ENCODE measurements at regions not wholly inside any gene's neighbourhood (a gene's known extent, or its start where the extent isn't known, plus 50 kb on each side); places are given as distances from the start of the nearest gene placed in this dataset.

DNA sequence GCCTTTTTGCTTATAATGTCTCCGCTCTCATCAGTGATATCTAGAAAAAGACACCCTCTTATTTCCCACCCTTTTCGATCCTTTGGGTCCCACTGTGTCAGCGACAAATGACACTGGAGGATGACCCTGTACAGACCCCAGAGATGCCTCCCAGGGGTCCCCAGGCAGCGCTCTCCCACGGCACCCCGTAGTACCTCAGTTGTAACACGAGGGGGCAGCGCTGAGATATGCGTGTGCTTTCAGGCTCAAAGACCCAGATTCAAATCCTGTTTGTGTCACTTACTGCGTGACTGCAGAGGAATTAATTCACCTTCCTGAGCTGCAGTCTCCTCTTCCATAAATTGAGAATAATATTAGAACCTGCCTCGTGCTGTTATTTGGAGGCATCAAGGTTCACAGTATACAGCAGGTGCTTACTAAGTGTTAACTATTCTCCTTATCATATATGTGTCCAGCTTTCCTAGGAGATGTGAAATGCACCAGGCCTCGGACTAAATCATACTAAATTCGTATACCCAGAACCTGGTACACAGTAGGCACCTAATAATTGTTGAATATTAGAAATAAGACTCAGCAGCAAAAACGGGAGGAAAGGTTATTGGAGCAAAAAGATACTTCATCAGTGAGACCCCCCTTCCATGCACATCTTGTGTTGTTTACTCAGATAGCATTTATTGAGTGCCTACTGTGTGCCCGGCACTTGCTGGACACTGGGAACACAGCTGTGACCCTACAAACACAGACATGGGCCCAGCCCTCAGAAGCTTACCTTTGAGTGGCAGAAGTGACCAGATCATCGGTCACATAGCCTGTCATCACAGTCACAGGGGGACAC is 99.9 kb downstream of the PHETA1 start:
- BruUV-seq (replicated peaks), result no TSS peak
- intact Hi-C loops (cut with micrococcal nuclease; ENCODE audit: unreplicated experiment), result no loop called here
- ATAC-seq (no peak), FAIRE-seq (no peak), DNase-seq (ENCODE audit: low read depth, low spot score) (no peak)
- Histone ChIP-seq H3K79me2 (ENCODE audit: control insufficient read depth, insufficient read depth, low read length) (no peaks in the 10 kb centered on the region), H3K36me3 (ENCODE audit: control insufficient read depth in 2 of 2, insufficient read depth in 2 of 2, low read length in 1 of 2) (no peaks in the 10 kb centered on the region), H3K9me3 (replicated peaks; ENCODE audit: control insufficient read depth, insufficient read depth, low read length) (no peaks in the 10 kb centered on the region), H3K27ac (ENCODE audit: control insufficient read depth, insufficient read depth) (no peak overlapping the region), H3K4me3 (no peak overlapping the region), H3K4me2 (ENCODE audit: control insufficient read depth, insufficient read depth) (no peak overlapping the region), H3K9ac (ENCODE audit: control insufficient read depth, insufficient read depth, low read length) (no peak overlapping the region), H2AFZ (ENCODE audit: control insufficient read depth, low read depth, low read length) (no peak overlapping the region), H3K27me3 (replicated peaks in 1 of 2; ENCODE audit: control insufficient read depth in 2 of 2, insufficient read depth in 2 of 2, low read length in 1 of 2) (no peaks in the 10 kb centered on the region; a peak in 1 of 4 replicates), H3K4me1 (ENCODE audit: control insufficient read depth, insufficient read depth, low read length) (no peaks in the 10 kb centered on the region), H4K20me1 (ENCODE audit: control insufficient read depth, insufficient read depth) (no peaks in the 10 kb centered on the region)
- 0 out of 2 replicates have a peak, but pooled peaks have one; percentile 22 for TF ChIP-seq RAD21 (IDR thresholded peaks at IDR 0.05; ENCODE audit: insufficient read depth, low read depth, low read length)
- peak; percentile 9; the same call in 1 of the 2 replicates for TF ChIP-seq SMC3 (IDR thresholded peaks at IDR 0.05; ENCODE audit: borderline replicate concordance, low read length)
- TF ChIP-seq, protein P1, sequence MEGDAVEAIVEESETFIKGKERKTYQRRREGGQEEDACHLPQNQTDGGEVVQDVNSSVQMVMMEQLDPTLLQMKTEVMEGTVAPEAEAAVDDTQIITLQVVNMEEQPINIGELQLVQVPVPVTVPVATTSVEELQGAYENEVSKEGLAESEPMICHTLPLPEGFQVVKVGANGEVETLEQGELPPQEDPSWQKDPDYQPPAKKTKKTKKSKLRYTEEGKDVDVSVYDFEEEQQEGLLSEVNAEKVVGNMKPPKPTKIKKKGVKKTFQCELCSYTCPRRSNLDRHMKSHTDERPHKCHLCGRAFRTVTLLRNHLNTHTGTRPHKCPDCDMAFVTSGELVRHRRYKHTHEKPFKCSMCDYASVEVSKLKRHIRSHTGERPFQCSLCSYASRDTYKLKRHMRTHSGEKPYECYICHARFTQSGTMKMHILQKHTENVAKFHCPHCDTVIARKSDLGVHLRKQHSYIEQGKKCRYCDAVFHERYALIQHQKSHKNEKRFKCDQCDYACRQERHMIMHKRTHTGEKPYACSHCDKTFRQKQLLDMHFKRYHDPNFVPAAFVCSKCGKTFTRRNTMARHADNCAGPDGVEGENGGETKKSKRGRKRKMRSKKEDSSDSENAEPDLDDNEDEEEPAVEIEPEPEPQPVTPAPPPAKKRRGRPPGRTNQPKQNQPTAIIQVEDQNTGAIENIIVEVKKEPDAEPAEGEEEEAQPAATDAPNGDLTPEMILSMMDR (IDR thresholded peaks at IDR 0.05 in 2 of 3, conservative IDR thresholded peaks at IDR 0.05 in 1 of 3; ENCODE audit: control insufficient read depth in 2 of 3, extremely low read depth in 1 of 3, insufficient read depth in 1 of 3, low read depth in 3 of 3, low read length in 3 of 3), result peak; percentile 34 to 67 (median 65); a peak in 5 of 6 replicates
- TF ChIP-seq, protein P2, sequence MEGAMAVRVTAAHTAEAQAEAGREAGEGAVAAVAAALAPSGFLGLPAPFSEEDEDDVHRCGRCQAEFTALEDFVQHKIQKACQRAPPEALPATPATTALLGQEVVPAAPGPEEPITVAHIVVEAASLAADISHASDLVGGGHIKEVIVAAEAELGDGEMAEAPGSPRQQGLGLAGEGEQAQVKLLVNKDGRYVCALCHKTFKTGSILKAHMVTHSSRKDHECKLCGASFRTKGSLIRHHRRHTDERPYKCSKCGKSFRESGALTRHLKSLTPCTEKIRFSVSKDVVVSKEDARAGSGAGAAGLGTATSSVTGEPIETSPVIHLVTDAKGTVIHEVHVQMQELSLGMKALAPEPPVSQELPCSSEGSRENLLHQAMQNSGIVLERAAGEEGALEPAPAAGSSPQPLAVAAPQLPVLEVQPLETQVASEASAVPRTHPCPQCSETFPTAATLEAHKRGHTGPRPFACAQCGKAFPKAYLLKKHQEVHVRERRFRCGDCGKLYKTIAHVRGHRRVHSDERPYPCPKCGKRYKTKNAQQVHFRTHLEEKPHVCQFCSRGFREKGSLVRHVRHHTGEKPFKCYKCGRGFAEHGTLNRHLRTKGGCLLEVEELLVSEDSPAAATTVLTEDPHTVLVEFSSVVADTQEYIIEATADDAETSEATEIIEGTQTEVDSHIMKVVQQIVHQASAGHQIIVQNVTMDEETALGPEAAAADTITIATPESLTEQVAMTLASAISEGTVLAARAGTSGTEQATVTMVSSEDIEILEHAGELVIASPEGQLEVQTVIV (IDR thresholded peaks at IDR 0.05; ENCODE audit: borderline replicate concordance, partially characterized antibody), result no peak
- in situ Hi-C loops (cut with MboI), result no loop called here
- POLR2A ChIA-PET, result no interaction called here
- CTCF ChIA-PET, result interaction anchor here (0.6 to 1.0 kb wide), 2 partner anchors 112 to 127 kb away, joined by 3 read pairs; no protein-coding TSS in a partner anchor
- WGBS (ENCODE audit: insufficient coverage, insufficient replicate concordance, low lambda C conversion rate, missing lambda C conversion rate), result 38% methylated on average over 16 of the region's 16 CpGs
- RAD21 ChIA-PET (ENCODE audit: unreplicated experiment), result interaction anchor here (0.5 kb wide), 1 partner anchor 423 kb away, joined by 4 read pairs; no protein-coding TSS in a partner anchor
- SMC1A ChIA-PET (ENCODE audit: uncharacterized antibody, unreplicated experiment), result interaction anchor here (0.6 kb wide), 2 partner anchors 96 to 1083 kb away, joined by 3 read pairs; no protein-coding TSS in a partner anchor
